ENCODE measurements at regions not wholly inside any gene's neighbourhood (a gene's known extent, or its start where the extent isn't known, plus 50 kb on each side); places are given as distances from the start of the nearest gene placed in this dataset.

DNA sequence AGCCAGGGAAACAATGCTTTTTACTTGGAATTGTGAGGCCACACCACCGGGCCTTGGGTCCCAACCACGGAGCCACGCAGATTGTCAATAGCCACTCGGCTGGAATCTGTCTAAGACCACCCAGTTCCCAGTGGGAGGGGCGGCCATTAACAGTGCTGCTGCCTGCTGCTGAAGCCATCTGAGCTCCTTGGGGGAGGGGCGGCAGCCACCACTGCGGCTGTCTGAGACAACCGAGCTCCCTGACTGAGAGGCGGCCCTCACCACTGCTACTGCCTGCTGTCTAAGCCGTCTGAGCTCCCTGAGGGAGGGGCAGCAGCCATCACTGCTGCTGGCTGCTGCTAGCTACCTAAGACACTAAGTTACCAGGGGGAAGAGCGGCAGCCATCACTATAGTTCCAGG lies 64.3 kb downstream of the DMRTA2 start:
- no peak for DNase-seq (ENCODE audit: low spot score)

DNA sequence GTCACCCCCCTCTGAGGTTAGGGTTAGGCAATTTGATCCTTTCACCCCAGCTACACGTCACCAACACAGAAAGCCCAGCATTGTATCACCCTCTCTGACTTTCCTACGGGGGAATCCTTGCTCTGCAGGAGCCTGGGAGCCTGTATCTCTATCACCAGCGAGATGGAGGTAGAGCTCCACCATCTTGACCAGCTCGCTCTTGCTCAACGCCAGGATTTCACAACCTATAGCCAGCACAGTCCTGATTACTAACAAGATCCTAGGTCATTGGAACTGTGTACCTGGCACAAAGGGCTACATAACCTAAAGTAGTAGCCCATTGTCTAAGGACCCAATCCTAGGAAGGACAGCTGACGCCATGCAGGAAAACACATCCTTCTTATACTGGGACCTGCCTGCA lies 66.1 kb downstream of the DMRTA2 start:
- no peak for DNase-seq (ENCODE audit: low spot score)

DNA sequence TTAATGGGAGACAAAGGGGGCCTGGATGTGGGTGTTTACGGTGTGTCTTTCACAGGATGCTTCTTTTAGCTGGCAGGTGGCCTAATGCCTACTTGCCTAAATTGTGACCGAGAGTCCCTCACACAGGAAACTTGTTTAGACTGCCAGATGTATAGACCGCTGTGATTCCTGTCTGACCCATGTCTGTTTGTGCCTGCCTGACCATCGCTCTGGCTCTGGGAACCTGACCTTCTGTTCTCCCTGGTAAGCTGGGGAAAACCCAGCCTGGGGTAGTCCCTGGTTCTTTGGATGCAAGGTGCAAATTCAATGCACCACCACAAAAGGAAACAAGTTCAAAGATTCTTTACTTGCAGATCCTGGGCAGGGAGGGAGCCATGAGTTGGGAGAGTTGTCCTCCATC lies 68.4 kb downstream of the DMRTA2 start:
- no peak for DNase-seq (ENCODE audit: low spot score)

DNA sequence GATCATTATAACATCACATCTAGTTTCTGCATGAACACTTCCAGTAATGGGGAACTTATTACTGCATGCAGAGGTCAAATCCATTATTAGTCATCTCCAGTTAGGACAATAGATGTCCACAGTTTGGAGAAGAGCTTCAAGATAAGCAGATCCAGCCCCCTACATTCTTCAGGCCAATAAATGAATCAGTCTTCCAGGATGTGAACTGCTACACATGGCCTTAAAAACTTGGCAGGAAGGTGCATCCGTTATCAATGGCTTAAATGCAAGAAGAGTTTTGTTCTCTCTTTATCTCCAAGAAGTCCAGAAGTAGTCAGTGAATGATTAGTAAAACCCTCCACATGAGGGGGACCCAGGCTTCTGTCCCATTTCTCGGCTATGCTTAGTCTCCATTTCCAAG lies 70.8 kb downstream of the DMRTA2 start:
- no peak for DNase-seq (ENCODE audit: low spot score)

DNA sequence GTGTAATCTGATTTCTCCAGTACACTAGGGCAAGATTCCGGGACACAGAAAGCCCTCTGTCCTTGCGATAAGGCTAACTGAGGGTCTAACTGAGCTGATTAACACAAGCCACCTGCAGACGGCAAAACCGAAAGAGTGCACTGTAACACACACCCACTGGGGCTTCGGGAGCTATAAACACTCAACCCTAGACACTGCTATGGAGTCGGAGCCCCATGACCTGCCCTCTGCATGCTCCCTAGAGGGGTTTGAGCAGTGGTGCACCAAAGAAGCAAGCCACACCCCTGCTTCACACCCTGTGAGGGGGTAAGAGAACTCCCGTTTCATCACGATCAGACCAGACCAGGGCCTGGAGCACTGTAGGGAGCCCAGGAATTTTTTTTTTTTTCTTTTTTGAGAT lies 72.4 kb downstream of the DMRTA2 start:
- no peak for DNase-seq (ENCODE audit: low spot score)

DNA sequence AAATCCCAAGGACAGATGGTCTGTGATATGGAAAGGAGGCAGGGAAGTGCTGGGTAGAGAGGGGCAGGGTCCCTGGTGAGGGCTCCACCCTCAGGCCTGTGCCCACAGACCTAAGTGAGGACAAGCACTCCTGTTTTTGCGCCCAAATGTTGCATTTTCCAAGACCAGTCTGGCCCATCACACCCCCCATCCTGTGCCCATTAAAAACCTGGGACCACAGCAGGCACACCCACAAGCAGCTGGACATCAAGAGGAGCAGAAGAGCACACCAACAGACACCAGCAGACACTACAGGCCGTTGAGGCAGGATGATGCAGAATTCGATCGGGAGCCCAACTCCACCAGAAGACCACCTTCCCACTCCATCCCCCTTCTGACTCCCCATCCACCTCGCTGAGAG lies 72.8 kb downstream of the DMRTA2 start:
- no peak for DNase-seq (ENCODE audit: low spot score)

DNA sequence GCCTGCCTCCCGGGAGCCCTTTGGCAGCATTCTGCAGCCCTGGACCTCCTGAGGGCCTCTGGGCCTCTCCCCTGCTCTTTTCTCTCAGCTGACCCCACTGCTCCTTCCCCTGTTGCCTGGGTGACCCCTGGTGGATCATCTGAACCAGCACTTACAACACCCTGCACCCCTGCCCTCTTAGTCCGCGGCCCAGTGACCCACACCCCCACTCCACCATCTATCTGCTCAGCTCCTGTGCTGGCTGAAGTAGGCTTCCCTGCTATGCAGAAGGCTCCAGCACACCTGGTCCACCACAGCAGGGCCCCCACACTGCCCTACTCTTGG lies 74.0 kb downstream of the DMRTA2 start:
- no peak for DNase-seq (ENCODE audit: low spot score)

DNA sequence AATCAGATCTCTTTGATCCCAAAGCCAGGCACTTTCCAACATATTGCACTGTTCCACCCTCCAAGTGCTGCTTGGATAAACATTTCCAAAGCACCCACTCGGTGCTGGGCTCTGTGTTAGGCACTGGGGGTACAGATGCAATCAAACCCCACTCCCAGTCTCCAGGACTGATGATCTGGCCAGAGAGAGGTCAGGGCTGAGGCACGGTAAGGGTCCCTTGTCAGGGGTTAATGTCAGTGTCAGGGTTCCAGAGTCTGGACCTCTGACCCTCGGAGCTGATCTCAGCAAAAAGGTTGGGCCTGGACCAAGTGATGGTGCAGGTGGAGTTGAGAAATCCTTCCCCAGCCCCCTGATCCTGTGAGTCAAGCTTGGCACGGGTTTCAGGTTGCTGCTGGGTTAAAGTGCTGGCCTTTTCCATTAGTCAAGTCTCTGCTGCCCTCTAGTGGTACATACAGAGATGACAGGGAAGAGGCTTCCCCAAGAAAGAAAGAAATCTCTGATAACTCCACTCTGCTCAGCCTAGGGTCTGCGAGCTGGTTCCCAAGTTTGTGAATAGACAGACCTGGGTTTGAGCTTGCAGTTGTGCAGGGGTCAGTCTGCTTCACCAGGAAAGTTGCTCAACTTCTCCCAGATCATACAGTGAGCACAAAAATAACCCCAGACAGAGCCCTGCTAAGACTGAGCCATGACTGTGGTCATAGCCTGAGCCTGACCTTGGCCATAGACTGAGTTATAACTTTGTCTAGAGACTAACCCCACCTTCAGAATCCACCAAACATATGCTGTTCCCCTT lies 74.6 kb downstream of the DMRTA2 start:
- peak; percentile 80 for DNase-seq (ENCODE audit: low spot score)

DNA sequence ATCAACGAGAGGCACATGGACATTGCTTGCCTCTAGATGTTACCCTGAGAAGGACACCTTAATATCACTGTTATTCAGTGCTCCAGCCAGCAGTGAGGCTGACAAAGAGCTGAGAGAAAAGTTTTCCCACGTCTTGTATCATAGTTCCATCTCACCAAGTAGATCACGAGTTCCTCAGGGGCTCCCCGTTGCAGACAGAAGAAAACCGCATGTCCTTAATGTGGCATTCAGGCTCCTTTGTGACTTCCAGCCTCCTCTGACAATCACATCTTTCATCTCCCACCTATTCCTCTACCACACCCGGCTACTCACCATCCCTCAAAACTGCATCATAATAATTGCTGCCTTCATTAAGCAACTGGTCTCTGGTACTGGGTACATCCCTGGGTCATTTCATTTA lies 75.3 kb downstream of the DMRTA2 start:
- DNase-seq (ENCODE audit: low spot score): no peak

DNA sequence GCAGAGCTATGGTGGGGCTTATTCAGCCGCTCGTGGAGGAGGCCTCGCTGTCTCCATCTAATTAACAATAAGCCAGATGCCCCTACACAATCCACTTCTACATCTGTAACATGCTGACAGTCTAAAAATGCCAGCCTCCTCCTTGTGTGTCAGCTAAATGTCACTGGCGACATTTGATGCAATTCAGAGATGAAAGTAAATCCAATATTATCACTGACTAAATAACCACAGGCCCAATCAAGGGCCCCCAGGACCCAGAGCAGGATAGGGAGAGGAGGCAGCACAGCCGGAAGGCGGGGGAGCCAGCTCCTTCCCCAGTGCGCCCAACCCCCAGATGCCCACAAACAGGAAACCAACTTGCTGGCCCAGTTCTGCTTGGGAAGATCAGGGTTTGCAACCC lies 76.6 kb downstream of the DMRTA2 start:
- DNase-seq (ENCODE audit: low spot score): no peak

DNA sequence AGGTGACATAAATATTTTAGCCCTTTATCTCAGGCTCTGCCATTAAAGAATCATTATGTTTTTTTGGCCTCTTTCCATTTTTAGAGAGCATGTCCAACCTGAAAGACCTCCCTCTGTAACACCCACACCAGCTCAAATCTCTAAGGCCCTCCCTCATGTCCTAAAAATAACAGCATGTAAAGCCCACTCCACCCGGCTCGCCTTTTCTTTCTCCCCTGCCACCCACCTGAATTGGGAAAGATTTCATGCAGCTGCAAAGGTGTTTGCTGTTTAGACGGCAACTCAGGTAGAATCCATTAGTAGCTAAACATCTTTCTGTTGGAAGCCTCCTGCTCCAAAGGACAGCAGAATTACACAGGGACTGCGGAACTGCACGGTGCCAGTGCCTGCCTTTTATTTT lies 79.9 kb downstream of the DMRTA2 start:
- DNase-seq (ENCODE audit: low spot score): no peak

DNA sequence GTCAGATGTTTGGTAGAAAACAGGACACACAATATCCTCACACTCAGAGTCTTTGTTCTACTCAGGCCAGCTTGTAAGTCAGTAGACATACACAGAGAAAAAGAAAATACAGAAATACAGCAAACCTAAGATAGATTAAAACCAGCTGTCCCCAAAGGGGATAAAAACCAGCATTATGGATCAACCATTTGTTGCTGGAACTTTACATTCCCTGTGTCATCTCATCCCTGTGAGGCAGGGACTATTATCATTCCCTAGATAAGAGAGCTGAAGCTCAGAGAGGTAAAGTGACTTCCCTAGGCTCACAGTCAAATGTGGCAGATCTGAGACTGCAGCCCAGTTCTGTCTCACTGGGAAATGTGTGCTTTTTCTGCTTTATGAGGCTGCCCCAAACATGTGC lies 80.7 kb downstream of the DMRTA2 start:
- DNase-seq (ENCODE audit: low spot score): no peak

DNA sequence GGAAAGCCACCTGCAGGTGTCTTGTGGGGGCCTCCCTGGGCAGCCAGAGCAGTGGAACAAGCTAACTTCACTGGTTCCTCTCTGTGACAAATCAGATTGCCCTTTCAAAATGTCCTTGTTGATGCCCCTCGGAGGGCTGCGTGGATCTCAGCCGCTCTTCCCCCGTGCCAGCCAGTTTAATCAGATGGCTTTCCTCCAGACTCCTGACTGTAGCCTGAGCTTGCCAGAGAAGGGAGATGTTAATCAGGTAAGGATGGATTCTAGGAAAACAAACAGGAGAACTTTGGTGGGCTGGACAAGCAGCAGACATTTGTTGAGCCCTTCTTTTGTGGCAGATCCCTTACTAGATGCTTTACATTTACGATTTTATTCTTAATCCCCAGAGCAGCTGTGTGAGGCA lies 88.2 kb downstream of the DMRTA2 start:
- no peak for DNase-seq (ENCODE audit: low spot score)

DNA sequence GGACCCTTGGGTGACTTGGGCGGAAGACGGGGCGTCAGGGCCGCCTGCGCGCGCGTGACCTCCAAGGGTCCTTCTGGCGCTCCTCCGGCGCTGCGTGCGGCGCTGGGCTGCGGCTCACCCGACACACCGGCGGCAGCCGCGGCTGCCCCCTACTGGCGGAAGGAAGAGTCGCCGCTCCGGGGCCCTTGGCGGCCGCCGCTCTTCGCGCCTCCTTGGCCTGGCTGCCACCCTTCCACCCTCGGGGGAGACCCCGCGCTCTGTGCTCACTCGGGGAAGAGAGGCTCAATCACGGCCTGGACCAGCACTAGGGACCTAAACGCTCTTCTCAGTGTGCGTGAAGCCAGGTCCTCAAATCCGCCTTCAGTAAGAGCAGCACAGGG lies 89.7 kb downstream of the DMRTA2 start:
- peak; percentile 21 for DNase-seq (ENCODE audit: low spot score)

DNA sequence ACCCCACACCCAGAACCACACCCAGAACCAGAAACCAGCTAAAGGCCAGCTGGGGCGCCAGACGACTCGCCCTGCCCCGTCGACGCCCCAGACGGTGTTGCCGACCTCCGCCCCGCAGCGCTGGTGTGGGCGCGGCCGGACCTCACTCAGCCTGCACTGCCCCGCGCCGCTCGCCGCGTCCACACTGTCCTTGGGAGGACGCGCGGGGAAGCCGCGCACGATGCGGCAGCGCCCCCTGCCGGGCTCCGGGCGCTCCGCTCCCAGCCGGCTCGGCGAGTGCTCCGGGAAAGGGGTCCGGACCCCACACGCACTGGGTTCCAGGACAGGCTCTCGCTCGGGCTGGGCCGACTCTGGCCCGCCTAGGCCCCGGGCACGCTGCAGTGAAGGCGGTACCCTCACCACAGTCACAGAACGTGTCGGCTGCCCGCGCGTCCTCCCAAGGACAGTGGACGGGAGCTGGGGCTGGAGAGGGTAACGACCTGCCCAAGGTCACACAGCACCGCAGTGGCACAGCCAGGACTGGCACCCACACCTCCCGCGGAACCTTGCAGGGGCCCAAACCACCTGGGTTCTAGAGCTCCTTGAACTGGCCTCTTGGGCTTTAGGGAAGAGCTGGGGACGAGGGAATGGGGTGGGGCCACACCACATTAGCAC lies 90.2 kb downstream of the DMRTA2 start:
- DNase-seq (ENCODE audit: low spot score): peak; percentile 50

DNA sequence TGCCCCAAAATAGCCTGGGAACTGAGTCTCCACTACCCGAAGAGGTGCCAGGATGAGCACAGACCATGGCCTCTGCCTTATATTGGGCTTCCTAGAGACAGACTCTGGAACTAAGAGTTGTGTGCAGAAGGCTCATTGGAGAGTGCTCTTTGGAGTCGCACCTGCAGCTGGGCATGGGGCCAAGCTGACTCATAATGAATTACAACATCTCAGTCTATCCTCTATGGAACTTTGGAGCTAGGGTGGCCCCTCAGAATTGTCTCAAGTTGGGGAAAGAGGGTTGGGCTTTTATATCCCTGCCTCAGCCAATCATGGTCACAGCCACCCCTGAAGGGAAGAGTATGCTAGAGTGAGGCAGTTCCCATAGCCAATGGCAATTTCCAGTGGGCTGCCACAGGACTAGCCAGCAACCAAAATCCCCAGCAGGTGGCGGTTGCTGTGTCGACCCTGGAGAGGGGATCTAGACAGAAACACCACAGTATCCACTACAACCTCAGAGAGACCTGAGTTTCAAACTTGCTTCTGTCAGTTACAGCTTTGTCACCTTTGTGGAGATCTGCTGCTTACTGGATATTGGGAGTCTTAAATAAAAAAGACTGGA lies 93.8 kb downstream of the DMRTA2 start:
- peak; percentile 25 for DNase-seq (ENCODE audit: low spot score)

DNA sequence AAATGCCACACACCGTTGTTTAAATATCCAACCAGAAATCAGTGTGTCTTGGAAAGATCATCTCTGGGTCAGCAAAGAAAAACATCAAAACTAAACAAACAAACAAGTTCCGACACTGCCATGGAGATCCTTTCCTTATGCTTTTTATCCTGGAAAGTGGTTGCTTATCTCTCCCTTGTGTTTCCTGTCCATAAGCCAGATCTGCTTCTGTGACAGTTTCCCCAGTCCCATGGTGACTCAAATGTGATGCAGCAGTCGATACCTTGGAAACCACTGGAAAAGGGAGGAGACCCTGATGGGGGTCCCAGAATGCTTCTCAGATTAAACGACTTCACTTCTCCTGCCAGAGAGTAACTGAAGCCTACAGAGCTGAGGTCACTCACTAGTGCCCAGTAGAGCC lies 94.7 kb downstream of the DMRTA2 start:
- DNase-seq (ENCODE audit: low spot score): no peak

DNA sequence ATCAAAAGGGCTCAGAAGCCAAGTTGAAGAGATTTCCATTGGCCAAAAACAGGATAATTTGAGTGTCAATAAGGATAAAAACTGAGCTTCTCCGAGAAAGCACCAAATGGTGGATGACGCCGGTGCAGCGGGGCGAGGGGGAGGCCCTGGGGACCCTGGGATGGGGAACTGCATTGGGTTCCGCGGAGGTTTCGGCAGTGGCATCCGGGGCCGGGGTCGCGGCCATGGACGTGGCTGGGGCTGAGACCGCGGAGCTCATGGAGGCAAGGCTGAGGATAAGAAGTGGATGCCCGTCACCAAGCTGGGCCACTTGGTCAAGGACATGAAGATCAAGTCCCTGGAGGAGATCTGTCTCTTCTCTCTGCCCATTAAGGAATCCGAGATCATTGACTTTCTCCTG lies 97.2 kb downstream of the DMRTA2 start:
- no peak for DNase-seq (ENCODE audit: low spot score)

DNA sequence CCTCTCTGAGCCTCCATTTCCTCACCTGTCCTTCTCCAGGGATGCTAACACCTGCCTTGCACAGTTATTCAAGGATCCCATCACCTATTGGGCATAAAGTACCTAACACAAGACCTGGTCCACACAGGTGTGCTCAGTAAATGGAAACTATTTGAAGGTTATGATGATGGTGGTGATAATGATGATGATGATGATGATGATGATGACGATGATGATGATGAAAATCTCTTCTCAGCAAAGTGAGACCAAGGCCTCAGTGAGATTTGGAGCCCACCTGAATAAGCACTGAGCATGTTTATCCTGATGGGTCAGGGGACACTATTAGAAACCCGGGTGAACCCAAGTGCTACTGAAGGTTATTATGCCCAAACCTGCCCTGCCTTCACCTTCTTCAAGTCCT lies 100.7 kb downstream of the DMRTA2 start:
- no peak for DNase-seq (ENCODE audit: low spot score)

DNA sequence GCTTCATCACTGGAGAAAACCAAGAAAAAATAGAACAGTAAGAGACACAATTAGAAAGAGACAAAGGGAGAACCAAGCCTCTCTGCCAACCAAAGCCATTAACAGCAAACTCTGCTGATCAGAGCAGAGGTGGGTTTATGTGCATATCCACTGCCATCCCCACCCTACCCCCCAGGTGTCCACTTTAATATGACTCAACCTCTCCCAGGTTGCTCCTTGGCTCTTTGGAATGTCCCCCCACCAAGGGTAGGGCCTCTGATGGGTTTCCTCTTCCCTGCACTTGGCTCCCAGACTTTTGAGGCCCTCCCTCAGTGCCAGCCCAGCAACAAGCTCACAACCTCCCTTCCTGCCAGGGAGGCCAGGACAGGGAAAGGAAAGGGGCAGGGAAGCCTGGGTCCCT lies 104.8 kb downstream of the DMRTA2 start:
- no peak for DNase-seq (ENCODE audit: low spot score)

DNA sequence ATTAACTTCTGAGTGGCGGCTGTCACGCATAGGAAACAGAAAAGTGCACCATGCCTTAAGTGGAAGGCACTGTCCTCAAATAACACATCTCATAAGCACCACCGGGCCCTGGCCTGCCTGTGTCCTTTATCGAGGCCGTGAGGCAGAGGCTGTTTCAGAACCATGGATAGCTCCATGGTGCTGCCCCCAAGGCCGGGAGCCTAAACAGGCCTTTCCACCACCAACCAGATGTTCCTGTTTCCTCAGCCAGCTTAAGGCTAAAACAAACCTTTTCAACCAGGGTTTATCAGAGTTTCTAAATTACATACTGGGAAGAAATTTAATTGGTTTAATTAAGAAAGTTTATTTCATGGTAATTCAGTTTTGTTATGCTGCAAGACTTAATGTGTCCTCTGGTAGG lies 114.4 kb downstream of the DMRTA2 start:
- peak; percentile 43 for DNase-seq (ENCODE audit: low spot score)

DNA sequence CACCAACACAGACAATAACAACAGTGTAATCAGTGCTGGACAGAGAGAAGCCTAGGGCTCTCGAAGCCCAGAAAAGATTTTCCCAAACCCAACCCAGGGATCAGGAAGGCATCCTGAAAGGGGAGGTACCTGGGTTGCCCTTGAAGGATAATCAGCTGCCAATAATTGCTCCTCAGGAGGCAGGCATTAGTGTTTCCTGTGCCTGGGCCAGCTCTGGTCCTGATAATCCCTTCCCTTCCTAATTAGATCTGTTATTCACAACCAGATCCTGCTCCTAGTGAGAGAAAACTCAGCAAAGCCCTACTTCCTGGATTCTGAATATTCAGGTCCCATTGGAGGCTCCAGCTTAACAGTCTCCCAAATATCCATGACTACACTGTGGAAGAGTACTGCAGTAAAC lies 117.4 kb downstream of the DMRTA2 start:
- no peak for DNase-seq (ENCODE audit: low spot score)

DNA sequence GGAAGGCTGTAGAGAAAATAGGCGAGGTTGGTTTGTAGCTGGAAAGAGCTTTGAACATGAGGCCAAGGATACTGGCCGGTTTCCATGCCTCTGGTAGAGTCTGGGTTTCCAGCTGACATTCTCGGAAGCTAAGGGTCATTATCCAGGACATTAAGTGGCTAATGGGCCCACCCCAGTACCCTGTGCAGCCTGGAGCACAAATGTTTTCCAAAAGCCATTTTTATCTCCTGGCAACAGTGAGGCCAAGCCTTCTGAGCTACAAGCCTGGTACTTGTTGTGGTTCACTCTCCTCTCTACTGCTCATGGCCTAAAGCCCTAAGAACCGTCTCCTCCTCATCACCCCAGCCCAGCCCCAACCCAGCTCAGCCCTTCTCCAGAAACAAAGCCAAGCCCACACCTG lies 122.9 kb downstream of the DMRTA2 start:
- DNase-seq (ENCODE audit: low spot score): no peak

All from HT-29 (cell line).